Stomach (tissue), 8 donors: ENCODE measurements at regions not wholly inside any gene's neighbourhood (a gene's known extent, or its start where the extent isn't known, plus 50 kb on each side); places are given as distances from the start of the nearest gene placed in this dataset.

ENCODE experiments used
- DNase-seq, 2 donors: peaks; one replicate each; pipeline versions ENCODE4 v3.0.0 to v3.0.0-alpha.2; 2013 to 2019
- H3K27ac ChIP-seq, 5 donors: fragments of 200-600 bp in 4 of 5; sonication (generic) in 4 of 5; one replicate each; pipeline ENCODE4 v1.5.1; 2013 to 2019; ENCODE audit warnings: mild to moderate bottlenecking in 1 of 5, moderate library complexity in 1 of 5
- H3K27me3 ChIP-seq, 3 donors: fragments of 200-600 bp; sonication (generic); one replicate each; pipeline ENCODE4 v1.5.1; 2017 to 2019; ENCODE audit warnings: mixed run types in 1 of 3
- H3K36me3 ChIP-seq, 4 donors: fragments of 200-600 bp; sonication (generic); 1 replicate in 3 of 4; 2 replicates in 1 of 4; pipeline ENCODE4 v1.5.1; 2016 to 2019
- H3K4me1 ChIP-seq, 4 donors: fragments of 200-600 bp; sonication (generic); one replicate each; pipeline ENCODE4 v1.5.1; 2016 to 2019
- H3K4me3 ChIP-seq, 4 donors: fragments of 200-600 bp; sonication (generic) in 3 of 4; one replicate each; pipeline ENCODE4 v1.5.1; 2016 to 2019; ENCODE audit warnings: mild to moderate bottlenecking in 1 of 4
- H3K9me3 ChIP-seq, 4 donors: fragments of 200-600 bp; sonication (generic); one replicate each; pipeline ENCODE4 v1.5.1; 2016 to 2019
- EP300 ChIP-seq: sonication (generic); formaldehyde crosslinking; IDR thresholded peaks from one replicate; pipeline ENCODE4 v1.6.1; 2017; ENCODE audit warnings: antibody characterized with exemption
- POLR2A ChIP-seq, 4 donors: fragments of 450-650 bp; IDR thresholded peaks; one replicate each; pipeline ENCODE4 v1.6.1; 2016; ENCODE audit warnings: antibody characterized with exemption in 4 of 4, control low read depth in 2 of 4, mild to moderate bottlenecking in 1 of 4, moderate library complexity in 1 of 4
- POLR2AphosphoS5 ChIP-seq, 3 donors: sonication (generic); formaldehyde crosslinking; IDR thresholded peaks; one replicate each; pipeline ENCODE4 v1.6.1; 2016; ENCODE audit warnings: antibody characterized with exemption in 3 of 3
- WGBS, 5 donors: extraction: QIAGEN DNeasy Blood & Tissue Kit in 3 of 5; methylation state at CpG; one replicate each; pipeline versions ENCODE4 v1.1.5 to v1.1.7; 2013 to 2018; 5-methylcytosine and 5-hydroxymethylcytosine counted together
- intact Hi-C: fragments of 100-400 bp; cut with DNase I; formaldehyde crosslinking; loops from one replicate; pipeline ENCODE4 v1.15.1; 2023; ENCODE audit warnings: low total_unique reads
- TF ChIP-seq, protein P1 (sequence below), 7 experiments: fragments of 450-650 bp in 4 of 7; fragments of 200-600 bp in 3 of 7; sonication (generic) in 3 of 7; IDR thresholded peaks; one replicate each; pipeline ENCODE4 v1.5.1; 2016 to 2019; ENCODE audit warnings: antibody characterized with exemption in 7 of 7, control low read depth in 2 of 7, mild to moderate bottlenecking in 1 of 7
- donor health status: healthy with polysubstance abuse.
- donor health status: Bipolar disorder and iron deficiency.
- donor health status: healthy.

DNA sequence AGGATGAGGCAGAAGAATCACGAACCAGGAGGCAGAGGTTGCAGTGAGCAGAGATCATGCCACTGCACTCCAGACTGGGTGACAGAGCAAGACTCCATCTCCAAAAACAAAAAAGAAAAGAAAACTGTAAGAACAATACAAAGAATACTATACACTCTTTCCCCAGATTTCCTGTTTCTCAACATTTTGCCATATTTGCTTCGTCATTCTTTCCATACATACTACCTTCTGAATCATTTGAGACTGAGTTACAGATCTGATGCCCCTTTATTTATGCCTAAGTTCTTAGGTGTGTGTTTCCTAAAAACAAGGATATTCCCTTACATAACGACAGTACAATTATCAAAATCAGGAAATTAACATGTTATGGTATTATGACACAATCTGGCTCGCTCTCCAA lies 168.4 kb upstream of the CELF2 start:
- Histone ChIP-seq H3K27ac (no peak overlapping the region), H3K4me1 (no peaks in the 10 kb centered on the region), H3K9me3 (no peaks in the 10 kb centered on the region), H3K36me3 (no peaks in the 10 kb centered on the region), H3K27me3 (no peaks in the 10 kb centered on the region), H3K4me3 (no peak overlapping the region)
- DNase-seq: no peak
- WGBS, 5 donors: 72 to 83% (median 80%) methylated on average over 4 of the region's 4 CpGs
- TF ChIP-seq EP300: no peak
- TF ChIP-seq, protein P1, sequence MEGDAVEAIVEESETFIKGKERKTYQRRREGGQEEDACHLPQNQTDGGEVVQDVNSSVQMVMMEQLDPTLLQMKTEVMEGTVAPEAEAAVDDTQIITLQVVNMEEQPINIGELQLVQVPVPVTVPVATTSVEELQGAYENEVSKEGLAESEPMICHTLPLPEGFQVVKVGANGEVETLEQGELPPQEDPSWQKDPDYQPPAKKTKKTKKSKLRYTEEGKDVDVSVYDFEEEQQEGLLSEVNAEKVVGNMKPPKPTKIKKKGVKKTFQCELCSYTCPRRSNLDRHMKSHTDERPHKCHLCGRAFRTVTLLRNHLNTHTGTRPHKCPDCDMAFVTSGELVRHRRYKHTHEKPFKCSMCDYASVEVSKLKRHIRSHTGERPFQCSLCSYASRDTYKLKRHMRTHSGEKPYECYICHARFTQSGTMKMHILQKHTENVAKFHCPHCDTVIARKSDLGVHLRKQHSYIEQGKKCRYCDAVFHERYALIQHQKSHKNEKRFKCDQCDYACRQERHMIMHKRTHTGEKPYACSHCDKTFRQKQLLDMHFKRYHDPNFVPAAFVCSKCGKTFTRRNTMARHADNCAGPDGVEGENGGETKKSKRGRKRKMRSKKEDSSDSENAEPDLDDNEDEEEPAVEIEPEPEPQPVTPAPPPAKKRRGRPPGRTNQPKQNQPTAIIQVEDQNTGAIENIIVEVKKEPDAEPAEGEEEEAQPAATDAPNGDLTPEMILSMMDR (IDR thresholded peaks at IDR 0.05): no peak
- no peak for TF ChIP-seq POLR2A (IDR thresholded peaks at IDR 0.05)
- TF ChIP-seq POLR2AphosphoS5 (IDR thresholded peaks at IDR 0.05): no peak
- intact Hi-C loops: no loop called here

- H3K27ac ChIP-seq: no peak overlapping the region
- H3K4me3 ChIP-seq: no peak overlapping the region
These were observed 167.5 kb upstream of the CELF2 start for GRCh38 chr10:10850214-10850613.

GRCh38 chr10:10852464-10852863 lies 165.2 kb upstream of the CELF2 start:
- no peak for DNase-seq
- Histone ChIP-seq H3K27me3 (no peaks in the 10 kb centered on the region), H3K27ac (no peak overlapping the region), H3K36me3 (no peaks in the 10 kb centered on the region), H3K4me1 (no peaks in the 10 kb centered on the region), H3K9me3 (no peaks in the 10 kb centered on the region), H3K4me3 (no peak overlapping the region)
- 63 to 77% (median 67%) methylated on average over 4 of the region's 4 CpGs for WGBS, 5 donors
- TF ChIP-seq, protein P1 (IDR thresholded peaks at IDR 0.05): no peak
- TF ChIP-seq POLR2A (IDR thresholded peaks at IDR 0.05): no peak
- TF ChIP-seq EP300: no peak
- TF ChIP-seq POLR2AphosphoS5 (IDR thresholded peaks at IDR 0.05): no peak
- intact Hi-C loops: no loop called here

More at GRCh38 chr10:10850214-10850613, 167.5 kb upstream of the CELF2 start:
- DNase-seq: no peak
- intact Hi-C loops: no loop called here
- no peak for TF ChIP-seq EP300
- no peak for TF ChIP-seq POLR2A (IDR thresholded peaks at IDR 0.05)
- TF ChIP-seq, protein P1 (IDR thresholded peaks at IDR 0.05): no peak
- no peak for TF ChIP-seq POLR2AphosphoS5 (IDR thresholded peaks at IDR 0.05)
- WGBS, 5 donors: 64 to 74% (median 71%) methylated on average over 3 of the region's 3 CpGs
- no peaks in the 10 kb centered on the region for H3K9me3 ChIP-seq
- H3K27me3 ChIP-seq: no peaks in the 10 kb centered on the region
- H3K36me3 ChIP-seq: no peaks in the 10 kb centered on the region
- H3K4me1 ChIP-seq: no peaks in the 10 kb centered on the region

DNA sequence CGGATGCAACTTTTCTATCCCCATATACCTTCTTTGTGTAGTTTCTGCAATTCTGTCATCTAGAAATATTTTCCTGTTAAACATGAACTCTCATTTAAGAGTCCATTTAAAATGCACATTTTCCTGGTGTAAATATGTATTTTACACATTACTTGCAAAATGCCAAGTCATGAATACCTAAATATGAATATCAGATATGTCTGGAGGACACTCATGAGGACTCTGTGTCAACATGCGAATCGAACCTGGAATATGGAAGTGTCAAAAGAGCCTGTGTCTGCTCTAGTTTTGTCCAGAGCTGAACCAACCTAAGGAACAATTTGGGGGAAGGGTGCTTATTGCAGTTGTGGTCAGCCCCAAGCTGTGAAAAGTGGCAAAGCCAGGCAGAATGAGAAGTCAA lies 163.7 kb upstream of the CELF2 start:
- WGBS, 5 donors: 82 to 94% (median 92%) methylated on average over 3 of the region's 3 CpGs
- Histone ChIP-seq H3K27me3 (no peaks in the 10 kb centered on the region), H3K4me1 (no peaks in the 10 kb centered on the region), H3K27ac (no peak overlapping the region), H3K36me3 (no peaks in the 10 kb centered on the region), H3K9me3 (no peaks in the 10 kb centered on the region), H3K4me3 (no peak overlapping the region)
- intact Hi-C loops: no loop called here
- DNase-seq: no peak
- TF ChIP-seq POLR2A (IDR thresholded peaks at IDR 0.05) (no peak), POLR2AphosphoS5 (IDR thresholded peaks at IDR 0.05) (no peak), EP300 (no peak)
- TF ChIP-seq, protein P1 (IDR thresholded peaks at IDR 0.05): no peak
